Aorta (tissue), 5 donors: ENCODE measurements at regions not wholly inside any gene's neighbourhood (a gene's known extent, or its start where the extent isn't known, plus 50 kb on each side); places are given as distances from the start of the nearest gene placed in this dataset.

ENCODE experiments used
- ATAC-seq: fragments of 200-7000 bp; cut with Tn5 transposase; one replicate; pipeline ENCODE4 v1.9.1; 2022; ENCODE audit warnings: moderate library complexity; ENCODE audit not compliant: low FRiP score
- DNase-seq, 2 donors: peaks; one replicate each; pipeline ENCODE4 v3.0.0-alpha.2; 2020
- H3K27ac ChIP-seq, 2 donors: one replicate each; pipeline ENCODE4 v1.5.1; 2013; ENCODE audit warnings: low read length in 2 of 2, mild to moderate bottlenecking in 2 of 2, moderate library complexity in 2 of 2, control low read depth in 1 of 2, inconsistent platforms in 1 of 2, low read depth in 1 of 2
- H3K27me3 ChIP-seq, 2 donors: one replicate each; pipeline ENCODE4 v1.6.1; 2013; ENCODE audit warnings: control low read depth in 1 of 2, low read length in 1 of 2, mild to moderate bottlenecking in 1 of 2, moderate library complexity in 1 of 2; ENCODE audit not compliant: insufficient read depth in 2 of 2, control insufficient read depth in 1 of 2
- H3K36me3 ChIP-seq, 2 donors: one replicate each; pipeline ENCODE4 v1.6.1; 2013; ENCODE audit warnings: control low read depth in 1 of 2, low read length in 1 of 2, mild to moderate bottlenecking in 1 of 2; ENCODE audit not compliant: insufficient read depth in 2 of 2, control insufficient read depth in 1 of 2
- H3K4me1 ChIP-seq, 2 donors: one replicate each; pipeline ENCODE4 v1.6.1; 2013; ENCODE audit warnings: low read length in 2 of 2, control low read depth in 1 of 2, mild to moderate bottlenecking in 1 of 2, moderate library complexity in 1 of 2; ENCODE audit not compliant: insufficient read depth in 2 of 2, control insufficient read depth in 1 of 2
- H3K4me3 ChIP-seq, 2 donors: one replicate each; pipeline ENCODE4 v1.5.1; 2013; ENCODE audit warnings: low read length in 2 of 2, control low read depth in 1 of 2, mild to moderate bottlenecking in 1 of 2
- H3K9me3 ChIP-seq: one replicate; pipeline ENCODE4 v1.6.1; 2013; ENCODE audit warnings: mild to moderate bottlenecking, low read length; ENCODE audit not compliant: control insufficient read depth
- whole genome bisulfite sequencing, 2 donors: extraction: QIAGEN DNeasy Blood & Tissue Kit; methylation state at CpG; one replicate each; pipeline ENCODE4 v1.1.7; 2013; 5-methylcytosine and 5-hydroxymethylcytosine counted together
- intact Hi-C, 2 donors: fragments of 100-400 bp; cut with DNase I; formaldehyde crosslinking; loops; one replicate each; pipeline versions ENCODE4 v1.14.2 to v1.15.0; 2022
- donor health status: healthy with polysubstance abuse.
- donor health status: Bipolar disorder and iron deficiency.
- donor health status: DM: no; HTN: no; CAD: no.
- donor health status: DM: no; HTN: no; CAD: no.
- donor health status: DM: yes; HTN: yes; CAD: no.

GRCh38 chr11:76278526-76278925, 72.2 kb upstream of the WNT11 start:
- 95 to 96% methylated on average over 4 of the region's 4 CpGs for WGBS, 2 donors
- peaks cover 3% of the 10 kb centered on the region for H3K9me3 ChIP-seq
- ATAC-seq (no peak), DNase-seq (no peak)
- intact Hi-C loops: no loop called here
- no peaks in the 10 kb centered on the region for H3K4me1 ChIP-seq
- H3K36me3 ChIP-seq: no peaks in the 10 kb centered on the region
- H3K4me3 ChIP-seq: no peak overlapping the region
- no peaks in the 10 kb centered on the region for H3K27me3 ChIP-seq
- H3K27ac ChIP-seq: no peak overlapping the region

DNA sequence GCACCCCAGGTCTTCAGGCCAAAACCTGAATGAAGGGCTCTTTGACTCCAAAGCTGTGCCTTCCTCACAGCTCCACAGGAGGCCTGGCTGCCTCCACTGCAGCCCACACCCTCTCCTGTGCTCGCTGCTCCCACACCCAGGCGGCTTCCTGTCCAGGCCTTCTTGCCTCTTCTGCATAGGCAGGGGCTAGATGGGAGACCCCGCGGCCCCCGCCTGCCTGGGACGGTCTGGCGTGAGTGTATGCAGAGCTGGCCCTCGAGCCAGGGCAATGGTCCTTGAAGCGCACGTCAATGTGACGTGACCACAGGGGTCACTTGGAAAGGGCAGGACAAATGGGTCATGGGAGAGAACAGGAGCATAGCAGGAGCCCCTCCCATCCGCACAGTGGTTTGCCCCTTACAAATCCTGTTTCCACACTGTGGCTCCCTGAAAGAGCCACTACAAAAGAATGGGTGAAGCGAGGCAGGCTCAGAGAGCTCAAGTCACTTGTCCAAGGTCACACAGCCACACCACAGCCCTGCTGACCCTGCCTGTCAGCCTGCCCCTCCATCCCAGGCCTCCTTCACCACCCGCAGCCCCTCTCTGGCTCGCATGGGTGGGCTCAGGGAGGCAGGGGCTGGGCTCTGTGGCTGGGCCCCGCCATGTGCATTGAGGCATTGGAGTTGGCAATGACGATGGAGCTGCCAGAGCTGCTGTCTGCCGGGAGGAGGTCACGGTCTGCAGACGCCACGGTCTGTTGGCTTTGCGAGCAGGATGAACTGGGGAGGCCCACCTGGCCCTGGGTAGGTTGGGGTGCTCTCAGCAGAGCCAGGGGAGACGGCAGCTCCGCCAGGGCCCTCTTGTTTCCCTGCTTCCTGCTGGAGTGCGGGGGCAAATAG, 71.2 kb upstream of the WNT11 start:
- Histone ChIP-seq H3K36me3 (no peaks in the 10 kb centered on the region), H3K9me3 (peaks cover 3% of the 10 kb centered on the region), H3K4me1 (no peaks in the 10 kb centered on the region), H3K27ac (no peak overlapping the region), H3K27me3 (no peaks in the 10 kb centered on the region), H3K4me3 (no peak overlapping the region)
- DNase-seq (no peak), ATAC-seq (no peak)
- intact Hi-C loops: no loop called here
- 81 to 86% methylated on average over 25 of the region's 25 CpGs for WGBS, 2 donors

GRCh38 chr11:76276781-76277155, 70.5 kb upstream of the WNT11 start:
- H3K36me3 ChIP-seq: no peaks in the 10 kb centered on the region
- no peaks in the 10 kb centered on the region for H3K27me3 ChIP-seq
- H3K9me3 ChIP-seq: peaks cover 3% of the 10 kb centered on the region
- intact Hi-C loops: no loop called here
- no peak overlapping the region for H3K4me3 ChIP-seq
- ATAC-seq: no peak
- H3K4me1 ChIP-seq: no peaks in the 10 kb centered on the region
- DNase-seq: no peak
- WGBS, 2 donors: 95 to 100% methylated on average over 4 of the region's 4 CpGs
- H3K27ac ChIP-seq: no peak overlapping the region

GRCh38 chr11:76276046-76276780, 69.9 kb upstream of the WNT11 start:
- Histone ChIP-seq H3K4me1 (no peaks in the 10 kb centered on the region), H3K4me3 (no peak overlapping the region), H3K9me3 (peaks cover 3% of the 10 kb centered on the region), H3K27ac (no peak overlapping the region), H3K27me3 (no peaks in the 10 kb centered on the region), H3K36me3 (no peaks in the 10 kb centered on the region)
- ATAC-seq (no peak), DNase-seq (no peak)
- intact Hi-C loops: no loop called here
- 84 to 85% methylated on average over 9 of the region's 9 CpGs for WGBS, 2 donors

- H3K4me1 ChIP-seq: no peaks in the 10 kb centered on the region
- no peak for DNase-seq
- H3K4me3 ChIP-seq: no peak overlapping the region
- intact Hi-C loops: no loop called here
- H3K9me3 ChIP-seq: peaks cover 3% of the 10 kb centered on the region
- H3K36me3 ChIP-seq: no peaks in the 10 kb centered on the region
- no peak overlapping the region for H3K27ac ChIP-seq
- no peaks in the 10 kb centered on the region for H3K27me3 ChIP-seq
- no peak for ATAC-seq
- 92 to 95% methylated on average over 7 of the region's 7 CpGs for WGBS, 2 donors
Observed at GRCh38 chr11:76275446-76275845, 69.1 kb upstream of the WNT11 start.

DNA sequence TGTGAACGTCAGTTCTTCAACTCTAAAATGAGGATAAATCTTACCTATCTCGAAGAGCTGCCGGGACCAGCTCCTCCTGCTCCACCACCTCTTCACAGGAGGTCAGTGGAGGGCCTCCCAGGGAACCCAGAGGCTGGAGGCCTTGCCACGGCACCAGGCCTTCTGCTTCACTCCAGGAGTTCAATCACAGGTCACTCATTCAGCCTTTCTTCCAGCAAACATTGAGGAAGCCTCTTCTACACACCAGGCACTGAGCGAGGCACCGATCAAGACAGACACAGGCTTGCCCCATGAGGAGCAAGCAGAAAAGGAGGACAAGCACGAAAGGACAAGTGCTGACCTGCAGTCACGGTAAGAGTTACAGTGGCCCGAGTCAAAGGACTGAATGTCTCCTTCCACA, 64.8 kb upstream of the WNT11 start:
- no peak overlapping the region for H3K4me3 ChIP-seq
- H3K27ac ChIP-seq: no peak overlapping the region
- intact Hi-C loops: no loop called here
- WGBS, 2 donors: 87 to 88% methylated on average over 9 of the region's 9 CpGs
- ATAC-seq (no peak), DNase-seq (no peak)
- H3K4me1 ChIP-seq: no peaks in the 10 kb centered on the region
- H3K9me3 ChIP-seq: peaks cover 3% of the 10 kb centered on the region
- no peaks in the 10 kb centered on the region for H3K27me3 ChIP-seq
- H3K36me3 ChIP-seq: no peaks in the 10 kb centered on the region

GRCh38 chr11:76270389-76270788, 64.1 kb upstream of the WNT11 start:
- no peaks in the 10 kb centered on the region for H3K36me3 ChIP-seq
- H3K27ac ChIP-seq: no peak overlapping the region
- H3K4me1 ChIP-seq: no peaks in the 10 kb centered on the region
- H3K9me3 ChIP-seq: peaks cover 3% of the 10 kb centered on the region
- intact Hi-C loops: no loop called here
- DNase-seq (no peak), ATAC-seq (peak; percentile 77)
- H3K4me3 ChIP-seq: no peak overlapping the region
- WGBS, 2 donors: 88 to 96% methylated on average over 1 of the region's 1 CpG
- no peaks in the 10 kb centered on the region for H3K27me3 ChIP-seq

DNA sequence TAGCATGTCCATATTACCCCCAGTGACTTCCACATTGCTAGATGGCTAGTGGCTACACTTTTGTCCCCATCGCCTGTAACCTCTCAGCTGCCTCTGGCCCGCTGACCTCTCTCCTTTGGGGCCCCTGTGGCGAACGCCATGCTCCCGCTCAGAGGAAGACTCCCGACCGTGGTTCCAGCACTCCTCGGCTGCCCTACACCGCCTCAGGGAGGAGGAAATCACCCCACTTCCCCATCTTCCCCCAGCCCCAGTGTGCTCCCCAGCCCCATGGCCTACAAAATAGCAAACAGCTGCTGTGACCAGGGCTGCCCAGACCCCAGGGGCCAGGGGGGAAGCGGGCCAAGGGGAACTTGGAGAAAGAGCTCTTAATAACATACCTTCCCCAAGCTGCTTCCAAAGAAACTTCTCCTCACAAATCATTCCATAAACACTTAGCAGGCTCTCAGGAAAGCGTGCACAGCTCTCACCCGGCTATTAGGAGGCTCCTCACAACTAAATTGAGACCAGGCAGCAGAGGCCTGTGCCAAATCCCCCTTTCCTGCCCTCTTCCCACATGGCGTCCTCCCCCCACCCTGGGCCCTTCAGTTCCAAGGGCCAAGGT, 63.5 kb upstream of the WNT11 start:
- peaks cover 2% of the 10 kb centered on the region for H3K9me3 ChIP-seq
- ATAC-seq (peak; percentile 16), DNase-seq (no peak)
- 75 to 82% methylated on average over 13 of the region's 13 CpGs for WGBS, 2 donors
- no peaks in the 10 kb centered on the region for H3K4me1 ChIP-seq
- no peak overlapping the region for H3K27ac ChIP-seq
- intact Hi-C loops: no loop called here
- H3K4me3 ChIP-seq: no peak overlapping the region
- no peaks in the 10 kb centered on the region for H3K36me3 ChIP-seq
- no peaks in the 10 kb centered on the region for H3K27me3 ChIP-seq
